Esophagus muscularis mucosa (tissue), 3 donors: ENCODE measurements at regions not wholly inside any gene's neighbourhood (a gene's known extent, or its start where the extent isn't known, plus 50 kb on each side); places are given as distances from the start of the nearest gene placed in this dataset.

ENCODE experiments used
- POLR2A ChIP-seq: fragments of 450-650 bp; IDR thresholded peaks from one replicate; pipeline ENCODE4 v1.6.1; 2017; ENCODE audit warnings: antibody characterized with exemption, moderate library complexity, mild to moderate bottlenecking, low read depth
- TF ChIP-seq, protein P1 (sequence below), 3 experiments: fragments of 200-600 bp in 2 of 3; fragments of 450-650 bp in 1 of 3; sonication (generic) in 2 of 3; IDR thresholded peaks; one replicate each; pipeline ENCODE4 v1.5.1; 2017 to 2019; ENCODE audit warnings: antibody characterized with exemption in 3 of 3, mild to moderate bottlenecking in 2 of 3, moderate library complexity in 1 of 3

DNA sequence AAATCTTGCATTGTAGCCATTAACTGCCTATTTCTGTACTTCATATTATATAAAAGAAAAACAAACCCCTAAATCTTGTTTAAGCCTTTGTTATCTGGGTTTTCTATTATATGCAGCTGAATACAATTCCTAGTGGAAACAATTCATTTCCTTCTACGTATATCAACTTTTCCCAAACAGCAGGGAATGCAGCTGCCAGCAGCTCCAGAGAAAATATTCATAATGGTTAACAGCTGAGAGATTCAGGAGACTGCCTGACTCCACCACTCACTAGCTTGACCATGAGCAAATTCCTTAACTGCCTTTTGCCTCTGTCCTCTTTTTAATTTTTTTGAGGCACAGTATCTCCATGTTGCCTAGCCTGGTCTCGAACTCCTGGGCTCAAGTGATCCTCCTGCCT, 146.2 kb downstream of the SPATA18 start:
- TF ChIP-seq, protein P1, sequence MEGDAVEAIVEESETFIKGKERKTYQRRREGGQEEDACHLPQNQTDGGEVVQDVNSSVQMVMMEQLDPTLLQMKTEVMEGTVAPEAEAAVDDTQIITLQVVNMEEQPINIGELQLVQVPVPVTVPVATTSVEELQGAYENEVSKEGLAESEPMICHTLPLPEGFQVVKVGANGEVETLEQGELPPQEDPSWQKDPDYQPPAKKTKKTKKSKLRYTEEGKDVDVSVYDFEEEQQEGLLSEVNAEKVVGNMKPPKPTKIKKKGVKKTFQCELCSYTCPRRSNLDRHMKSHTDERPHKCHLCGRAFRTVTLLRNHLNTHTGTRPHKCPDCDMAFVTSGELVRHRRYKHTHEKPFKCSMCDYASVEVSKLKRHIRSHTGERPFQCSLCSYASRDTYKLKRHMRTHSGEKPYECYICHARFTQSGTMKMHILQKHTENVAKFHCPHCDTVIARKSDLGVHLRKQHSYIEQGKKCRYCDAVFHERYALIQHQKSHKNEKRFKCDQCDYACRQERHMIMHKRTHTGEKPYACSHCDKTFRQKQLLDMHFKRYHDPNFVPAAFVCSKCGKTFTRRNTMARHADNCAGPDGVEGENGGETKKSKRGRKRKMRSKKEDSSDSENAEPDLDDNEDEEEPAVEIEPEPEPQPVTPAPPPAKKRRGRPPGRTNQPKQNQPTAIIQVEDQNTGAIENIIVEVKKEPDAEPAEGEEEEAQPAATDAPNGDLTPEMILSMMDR (IDR thresholded peaks at IDR 0.05): no peak
- TF ChIP-seq POLR2A: no peak
